Nephron (organoid): ENCODE measurements at regions not wholly inside any gene's neighbourhood (a gene's known extent, or its start where the extent isn't known, plus 50 kb on each side); places are given as distances from the start of the nearest gene placed in this dataset.

Source experiments
- H3K27ac Mint-ChIP-seq, 3 experiments: 2 replicates each; pipeline ENCODE4 v1.8.0; 2020; ENCODE audit warnings: mixed read lengths in 3 of 3, mild to moderate bottlenecking in 2 of 3, moderate library complexity in 1 of 3
- H3K27me3 Mint-ChIP-seq: 2 replicates; pipeline ENCODE4 v1.8.0; 2021; ENCODE audit warnings: low read depth, mild to moderate bottlenecking, moderate library complexity, mixed read lengths
- H3K36me3 Mint-ChIP-seq: 2 replicates; pipeline ENCODE4 v1.8.0; 2020; ENCODE audit warnings: low read depth, mixed read lengths
- H3K4me1 Mint-ChIP-seq: 2 replicates; pipeline ENCODE4 v1.8.0; 2020; ENCODE audit warnings: mixed read lengths
- H3K4me3 Mint-ChIP-seq, 3 experiments: 2 replicates each; pipeline ENCODE4 v1.8.0; 2020; ENCODE audit warnings: mild to moderate bottlenecking in 3 of 3, mixed read lengths in 3 of 3, moderate library complexity in 2 of 3
- H3K9me3 Mint-ChIP-seq: 2 replicates; pipeline ENCODE4 v1.8.0; 2020; ENCODE audit warnings: mixed read lengths
- TF ChIP-seq, protein P1 (sequence below), 3 experiments: fragments of 200-600 bp; sonication (generic); IDR thresholded peaks; one replicate each; pipeline ENCODE4 v1.5.0; 2021; ENCODE audit warnings: antibody characterized with exemption in 3 of 3; ENCODE audit not compliant: unreplicated experiment in 3 of 3

GRCh38 chr9:115964710-115965347 is 188.8 kb upstream of the PAPPA start:
- Mint-ChIP-seq H3K4me3 (no peak overlapping the region), H3K27ac (no peak overlapping the region), H3K36me3 (no peaks in the 10 kb centered on the region), H3K9me3 (peaks cover 24% of the 10 kb centered on the region), H3K27me3 (no peaks in the 10 kb centered on the region), H3K4me1 (no peaks in the 10 kb centered on the region)
- TF ChIP-seq, protein P1, sequence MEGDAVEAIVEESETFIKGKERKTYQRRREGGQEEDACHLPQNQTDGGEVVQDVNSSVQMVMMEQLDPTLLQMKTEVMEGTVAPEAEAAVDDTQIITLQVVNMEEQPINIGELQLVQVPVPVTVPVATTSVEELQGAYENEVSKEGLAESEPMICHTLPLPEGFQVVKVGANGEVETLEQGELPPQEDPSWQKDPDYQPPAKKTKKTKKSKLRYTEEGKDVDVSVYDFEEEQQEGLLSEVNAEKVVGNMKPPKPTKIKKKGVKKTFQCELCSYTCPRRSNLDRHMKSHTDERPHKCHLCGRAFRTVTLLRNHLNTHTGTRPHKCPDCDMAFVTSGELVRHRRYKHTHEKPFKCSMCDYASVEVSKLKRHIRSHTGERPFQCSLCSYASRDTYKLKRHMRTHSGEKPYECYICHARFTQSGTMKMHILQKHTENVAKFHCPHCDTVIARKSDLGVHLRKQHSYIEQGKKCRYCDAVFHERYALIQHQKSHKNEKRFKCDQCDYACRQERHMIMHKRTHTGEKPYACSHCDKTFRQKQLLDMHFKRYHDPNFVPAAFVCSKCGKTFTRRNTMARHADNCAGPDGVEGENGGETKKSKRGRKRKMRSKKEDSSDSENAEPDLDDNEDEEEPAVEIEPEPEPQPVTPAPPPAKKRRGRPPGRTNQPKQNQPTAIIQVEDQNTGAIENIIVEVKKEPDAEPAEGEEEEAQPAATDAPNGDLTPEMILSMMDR (IDR thresholded peaks at IDR 0.05; ENCODE audit: unreplicated experiment in 3 of 3): no peak

DNA sequence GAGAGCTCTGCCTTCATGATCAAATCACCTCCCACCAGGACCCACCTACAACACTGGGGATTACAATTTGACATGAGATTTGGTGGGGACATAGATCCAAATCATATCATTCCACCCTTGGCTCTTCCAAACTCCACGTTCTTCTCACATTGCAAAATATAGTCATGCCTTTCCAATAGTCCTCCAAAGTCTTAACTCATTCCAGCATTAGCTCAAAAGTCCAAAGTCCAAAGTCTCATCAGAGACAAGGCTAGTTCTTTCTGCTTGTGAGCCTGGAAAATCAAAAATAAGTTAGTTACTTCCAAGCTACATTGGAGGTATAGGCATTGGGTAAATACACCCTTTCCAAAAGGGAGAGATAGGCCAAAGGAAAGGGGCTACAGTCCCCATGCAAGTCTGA is 186.9 kb upstream of the PAPPA start:
- no peak overlapping the region for H3K4me3 Mint-ChIP-seq
- H3K27me3 Mint-ChIP-seq: no peaks in the 10 kb centered on the region
- no peaks in the 10 kb centered on the region for H3K36me3 Mint-ChIP-seq
- TF ChIP-seq, protein P1 (IDR thresholded peaks at IDR 0.05; ENCODE audit: unreplicated experiment in 3 of 3): no peak
- H3K27ac Mint-ChIP-seq: no peak overlapping the region
- peaks cover 11% of the 10 kb centered on the region for H3K9me3 Mint-ChIP-seq
- no peaks in the 10 kb centered on the region for H3K4me1 Mint-ChIP-seq

DNA sequence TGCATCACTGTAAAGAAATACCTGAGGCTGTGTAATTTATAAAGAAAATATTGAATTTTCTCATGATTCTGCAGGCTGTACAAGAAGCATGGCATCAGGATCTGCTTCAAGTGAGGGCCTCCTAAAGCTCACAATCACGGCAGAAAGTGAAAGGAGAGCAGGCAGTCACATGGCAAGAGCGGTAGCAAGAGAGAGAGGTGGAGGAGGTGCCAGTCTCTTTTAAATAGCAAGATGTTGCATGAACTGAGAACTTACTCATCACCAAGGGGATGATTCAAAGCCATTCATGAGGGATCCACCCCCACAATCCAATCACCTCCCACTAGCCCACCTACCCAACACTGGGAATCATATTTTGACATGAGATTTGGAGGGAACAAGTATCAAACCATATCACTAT is 184.5 kb upstream of the PAPPA start:
- Mint-ChIP-seq H3K27me3 (no peaks in the 10 kb centered on the region), H3K4me1 (no peaks in the 10 kb centered on the region), H3K36me3 (no peaks in the 10 kb centered on the region), H3K9me3 (peaks cover 9% of the 10 kb centered on the region), H3K27ac (no peak overlapping the region), H3K4me3 (no peak overlapping the region)
- TF ChIP-seq, protein P1 (IDR thresholded peaks at IDR 0.05; ENCODE audit: unreplicated experiment in 3 of 3): no peak

- Mint-ChIP-seq H3K9me3 (peaks cover 13% of the 10 kb centered on the region), H3K27me3 (no peaks in the 10 kb centered on the region), H3K4me3 (no peak overlapping the region), H3K36me3 (no peaks in the 10 kb centered on the region), H3K4me1 (peaks cover 7% of the 10 kb centered on the region), H3K27ac (no peak overlapping the region)
- TF ChIP-seq, protein P1 (IDR thresholded peaks at IDR 0.05; ENCODE audit: unreplicated experiment in 3 of 3): no peak
These were observed 181.2 kb upstream of the PAPPA start for GRCh38 chr9:115972362-115972761.

DNA sequence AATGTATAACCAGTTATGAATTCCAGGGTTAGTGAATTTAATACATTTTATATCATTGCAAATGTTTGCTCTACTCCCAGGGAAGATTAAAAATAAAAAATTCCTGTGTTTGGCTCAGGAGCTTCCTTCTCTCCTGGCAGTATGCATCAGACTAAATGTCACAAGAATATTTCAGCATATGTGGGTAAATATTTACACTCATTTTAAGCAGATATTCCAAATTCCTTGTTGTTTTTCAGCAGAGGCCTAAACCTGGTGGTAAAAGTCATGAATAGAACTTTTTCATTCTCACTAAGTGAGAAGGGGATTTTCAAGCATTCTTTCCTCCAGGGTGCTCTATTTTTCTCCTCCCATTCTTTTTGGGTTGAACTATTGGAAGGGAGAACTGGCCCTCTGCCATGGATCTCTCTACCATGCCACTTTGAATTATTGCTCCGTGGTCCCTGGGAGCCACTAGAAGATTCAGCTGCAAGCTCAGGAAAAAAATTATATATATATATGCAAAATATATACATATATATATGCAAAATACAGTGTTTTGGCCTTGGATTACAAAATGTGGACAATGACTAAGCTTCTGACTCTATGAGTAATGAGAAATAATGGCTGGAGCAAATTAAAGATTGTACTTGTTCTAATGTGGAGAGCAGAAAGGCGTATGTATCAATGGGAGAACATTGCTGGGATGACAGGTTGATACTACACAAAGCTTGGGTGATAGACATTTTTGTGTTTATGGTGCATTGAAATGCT is 180.6 kb upstream of the PAPPA start:
- H3K27me3 Mint-ChIP-seq: no peaks in the 10 kb centered on the region
- H3K4me3 Mint-ChIP-seq: no peak overlapping the region
- TF ChIP-seq, protein P1 (IDR thresholded peaks at IDR 0.05; ENCODE audit: unreplicated experiment in 3 of 3): no peak
- no peaks in the 10 kb centered on the region for H3K36me3 Mint-ChIP-seq
- peaks cover 10% of the 10 kb centered on the region for H3K9me3 Mint-ChIP-seq
- peaks cover 11% of the 10 kb centered on the region for H3K4me1 Mint-ChIP-seq
- H3K27ac Mint-ChIP-seq: no peak overlapping the region

- peaks cover 4% of the 10 kb centered on the region for H3K9me3 Mint-ChIP-seq
- peaks cover 19% of the 10 kb centered on the region for H3K4me1 Mint-ChIP-seq
- H3K4me3 Mint-ChIP-seq: no peak overlapping the region
- TF ChIP-seq, protein P1 (IDR thresholded peaks at IDR 0.05; ENCODE audit: unreplicated experiment in 3 of 3): no peak
- H3K27ac Mint-ChIP-seq: peak overlapping the region; percentile 6 to 35 (median 23)
- no peaks in the 10 kb centered on the region for H3K27me3 Mint-ChIP-seq
- H3K36me3 Mint-ChIP-seq: no peaks in the 10 kb centered on the region
These were observed 176.8 kb upstream of the PAPPA start for GRCh38 chr9:115976781-115977180.
